ENCODE measurements at regions not wholly inside any gene's neighbourhood (a gene's known extent, or its start where the extent isn't known, plus 50 kb on each side); places are given as distances from the start of the nearest gene placed in this dataset.

DNA sequence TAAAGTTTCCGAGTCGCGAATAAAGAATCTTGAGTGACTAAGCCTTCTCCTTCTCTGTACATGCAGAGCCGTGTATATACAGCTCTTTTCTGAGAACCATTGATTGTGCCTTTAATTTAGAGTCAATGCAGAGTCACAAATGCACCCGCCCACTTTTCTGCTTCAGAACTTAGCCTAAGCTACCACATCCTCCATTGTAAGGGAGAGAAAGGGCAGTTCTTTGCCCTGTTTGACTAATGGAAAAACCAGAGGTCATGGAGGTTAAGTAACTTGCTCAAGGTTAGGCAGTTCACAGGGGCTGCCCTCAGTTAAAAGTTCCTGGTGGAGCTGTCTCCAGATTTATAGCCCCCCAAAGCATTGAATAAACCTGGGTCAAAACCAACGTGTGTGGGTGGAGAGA lies 139.6 kb downstream of the TOMM20 start:
- H3F3A ChIP-seq (replicated peaks; ENCODE audit: insufficient read depth), result peaks cover 38% of the 10 kb centered on the region
- no peak overlapping the region for H3K9ac ChIP-seq
- no peak overlapping the region for H2AFZ ChIP-seq (ENCODE audit: low read depth)
- no peaks in the 10 kb centered on the region for H3K9me3 ChIP-seq
- 82% methylated on average over 6 of the region's 6 CpGs for WGBS (ENCODE audit: low lambda C conversion rate)
- TF ChIP-seq, protein P1, sequence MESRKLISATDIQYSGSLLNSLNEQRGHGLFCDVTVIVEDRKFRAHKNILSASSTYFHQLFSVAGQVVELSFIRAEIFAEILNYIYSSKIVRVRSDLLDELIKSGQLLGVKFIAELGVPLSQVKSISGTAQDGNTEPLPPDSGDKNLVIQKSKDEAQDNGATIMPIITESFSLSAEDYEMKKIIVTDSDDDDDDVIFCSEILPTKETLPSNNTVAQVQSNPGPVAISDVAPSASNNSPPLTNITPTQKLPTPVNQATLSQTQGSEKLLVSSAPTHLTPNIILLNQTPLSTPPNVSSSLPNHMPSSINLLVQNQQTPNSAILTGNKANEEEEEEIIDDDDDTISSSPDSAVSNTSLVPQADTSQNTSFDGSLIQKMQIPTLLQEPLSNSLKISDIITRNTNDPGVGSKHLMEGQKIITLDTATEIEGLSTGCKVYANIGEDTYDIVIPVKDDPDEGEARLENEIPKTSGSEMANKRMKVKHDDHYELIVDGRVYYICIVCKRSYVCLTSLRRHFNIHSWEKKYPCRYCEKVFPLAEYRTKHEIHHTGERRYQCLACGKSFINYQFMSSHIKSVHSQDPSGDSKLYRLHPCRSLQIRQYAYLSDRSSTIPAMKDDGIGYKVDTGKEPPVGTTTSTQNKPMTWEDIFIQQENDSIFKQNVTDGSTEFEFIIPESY (IDR thresholded peaks at IDR 0.05; ENCODE audit: borderline replicate concordance, low read depth), result no peak
- no peak for TF ChIP-seq FOXJ3 (CRISPR knock-in tag; IDR thresholded peaks at IDR 0.05)
- TF ChIP-seq EP300 (IDR thresholded peaks at IDR 0.05; ENCODE audit: borderline replicate concordance in 1 of 2, low read depth in 1 of 2, low read length in 1 of 2), result no peak
- TF ChIP-seq FOSL2 (IDR thresholded peaks at IDR 0.05; ENCODE audit: borderline replicate concordance, low read depth), result no peak
- no peak for TF ChIP-seq GATA2 (CRISPR knock-in tag; IDR thresholded peaks at IDR 0.05)
- no peak for TF ChIP-seq ELF1 (IDR thresholded peaks at IDR 0.05)
- no peak for TF ChIP-seq RAD21 (IDR thresholded peaks at IDR 0.05; ENCODE audit: low read length)
- TF ChIP-seq, protein P2, sequence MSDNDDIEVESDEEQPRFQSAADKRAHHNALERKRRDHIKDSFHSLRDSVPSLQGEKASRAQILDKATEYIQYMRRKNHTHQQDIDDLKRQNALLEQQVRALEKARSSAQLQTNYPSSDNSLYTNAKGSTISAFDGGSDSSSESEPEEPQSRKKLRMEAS (IDR thresholded peaks at IDR 0.05; ENCODE audit: low read depth), result no peak
- no peak for TF ChIP-seq SIN3A (IDR thresholded peaks at IDR 0.05; ENCODE audit: borderline replicate concordance, low read depth, low read length)
- TF ChIP-seq NFIC (IDR thresholded peaks at IDR 0.05; ENCODE audit: borderline replicate concordance), result no peak
- TF ChIP-seq CHD2 (IDR thresholded peaks at IDR 0.05; ENCODE audit: low read length, partially characterized antibody), result no peak
- no peak for TF ChIP-seq FOXM1 (IDR thresholded peaks at IDR 0.05; ENCODE audit: low read depth)
- TF ChIP-seq GABPA (IDR thresholded peaks at IDR 0.05; ENCODE audit: low read depth), result no peak
- TF ChIP-seq, protein P3, sequence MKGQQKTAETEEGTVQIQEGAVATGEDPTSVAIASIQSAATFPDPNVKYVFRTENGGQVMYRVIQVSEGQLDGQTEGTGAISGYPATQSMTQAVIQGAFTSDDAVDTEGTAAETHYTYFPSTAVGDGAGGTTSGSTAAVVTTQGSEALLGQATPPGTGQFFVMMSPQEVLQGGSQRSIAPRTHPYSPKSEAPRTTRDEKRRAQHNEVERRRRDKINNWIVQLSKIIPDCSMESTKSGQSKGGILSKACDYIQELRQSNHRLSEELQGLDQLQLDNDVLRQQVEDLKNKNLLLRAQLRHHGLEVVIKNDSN (IDR thresholded peaks at IDR 0.05; ENCODE audit: borderline replicate concordance, low read depth), result no peak
- no peak for TF ChIP-seq TAF1 (IDR thresholded peaks at IDR 0.05; ENCODE audit: borderline replicate concordance, low read depth, low read length)
- TF ChIP-seq, protein P4, sequence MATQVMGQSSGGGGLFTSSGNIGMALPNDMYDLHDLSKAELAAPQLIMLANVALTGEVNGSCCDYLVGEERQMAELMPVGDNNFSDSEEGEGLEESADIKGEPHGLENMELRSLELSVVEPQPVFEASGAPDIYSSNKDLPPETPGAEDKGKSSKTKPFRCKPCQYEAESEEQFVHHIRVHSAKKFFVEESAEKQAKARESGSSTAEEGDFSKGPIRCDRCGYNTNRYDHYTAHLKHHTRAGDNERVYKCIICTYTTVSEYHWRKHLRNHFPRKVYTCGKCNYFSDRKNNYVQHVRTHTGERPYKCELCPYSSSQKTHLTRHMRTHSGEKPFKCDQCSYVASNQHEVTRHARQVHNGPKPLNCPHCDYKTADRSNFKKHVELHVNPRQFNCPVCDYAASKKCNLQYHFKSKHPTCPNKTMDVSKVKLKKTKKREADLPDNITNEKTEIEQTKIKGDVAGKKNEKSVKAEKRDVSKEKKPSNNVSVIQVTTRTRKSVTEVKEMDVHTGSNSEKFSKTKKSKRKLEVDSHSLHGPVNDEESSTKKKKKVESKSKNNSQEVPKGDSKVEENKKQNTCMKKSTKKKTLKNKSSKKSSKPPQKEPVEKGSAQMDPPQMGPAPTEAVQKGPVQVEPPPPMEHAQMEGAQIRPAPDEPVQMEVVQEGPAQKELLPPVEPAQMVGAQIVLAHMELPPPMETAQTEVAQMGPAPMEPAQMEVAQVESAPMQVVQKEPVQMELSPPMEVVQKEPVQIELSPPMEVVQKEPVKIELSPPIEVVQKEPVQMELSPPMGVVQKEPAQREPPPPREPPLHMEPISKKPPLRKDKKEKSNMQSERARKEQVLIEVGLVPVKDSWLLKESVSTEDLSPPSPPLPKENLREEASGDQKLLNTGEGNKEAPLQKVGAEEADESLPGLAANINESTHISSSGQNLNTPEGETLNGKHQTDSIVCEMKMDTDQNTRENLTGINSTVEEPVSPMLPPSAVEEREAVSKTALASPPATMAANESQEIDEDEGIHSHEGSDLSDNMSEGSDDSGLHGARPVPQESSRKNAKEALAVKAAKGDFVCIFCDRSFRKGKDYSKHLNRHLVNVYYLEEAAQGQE (IDR thresholded peaks at IDR 0.05; ENCODE audit: low read depth, low read length), result no peak
- no peak for TF ChIP-seq POLR2AphosphoS5 (IDR thresholded peaks at IDR 0.05; ENCODE audit: low read depth, low read length)
- no peaks in the 10 kb centered on the region for H3K79me2 ChIP-seq (ENCODE audit: insufficient read depth)
- H3K36me3 ChIP-seq (replicated peaks in 1 of 2; ENCODE audit: control insufficient read depth in 1 of 2, insufficient read depth in 2 of 2, low read length in 1 of 2), result no peaks in the 10 kb centered on the region
- POLR2A ChIA-PET, result no interaction called here
- CTCF ChIA-PET, result interaction anchor here (0.6 to 1.4 kb wide), 4 partner anchors 9 to 372 kb away, joined by 3 to 4 read pairs (median 4); no protein-coding TSS in a partner anchor
- no peaks in the 10 kb centered on the region for H3K27me3 ChIP-seq (ENCODE audit: insufficient read depth)
- no peaks in the 10 kb centered on the region for H4K20me1 ChIP-seq (ENCODE audit: insufficient read depth)
- H3K27ac ChIP-seq (ENCODE audit: low read depth in 2 of 2, low read length in 1 of 2), result peak overlapping the region in 1 of 2 experiments; percentile 98; a peak in 2 of 4 replicates
- no peak overlapping the region for H3K4me2 ChIP-seq
- H3K4me1 ChIP-seq (ENCODE audit: control insufficient read depth in 1 of 2, insufficient read depth in 2 of 2, low read depth in 1 of 2, low read length in 1 of 2), result peaks cover 8 to 28% of the 10 kb centered on the region in 2 experiments; a peak in 3 of 4 replicates
- DNase-seq, result no peak
- H3K9me2 ChIP-seq, result no peaks in the 10 kb centered on the region
- H3K4me3 ChIP-seq (ENCODE audit: low read depth in 2 of 2, low read length in 1 of 2), result no peak overlapping the region

Measured in SK-N-SH (cell line).